ENCODE measurements at regions not wholly inside any gene's neighbourhood (a gene's known extent, or its start where the extent isn't known, plus 50 kb on each side); places are given as distances from the start of the nearest gene placed in this dataset.

DNA sequence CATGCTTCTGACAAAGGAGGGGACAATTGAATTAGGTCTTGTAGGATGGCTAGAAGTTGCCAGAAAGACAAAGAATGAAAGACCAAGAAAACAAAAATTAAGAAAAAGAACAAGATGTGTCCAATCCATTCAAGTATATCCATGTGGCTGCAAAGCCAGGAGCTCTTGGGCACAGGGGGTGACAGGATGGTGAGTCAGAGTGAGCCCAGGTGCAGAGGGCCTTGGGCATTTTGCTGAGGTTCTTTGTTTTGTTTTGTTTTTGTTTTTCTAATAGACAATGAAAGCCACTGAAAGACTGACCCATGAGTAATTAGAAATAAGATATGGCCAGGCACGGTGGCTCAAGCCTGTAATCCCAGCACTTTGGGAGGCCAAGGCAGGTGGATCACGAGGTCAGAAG, 104.6 kb upstream of the KLHL29 start:
- TF ChIP-seq, protein P1, sequence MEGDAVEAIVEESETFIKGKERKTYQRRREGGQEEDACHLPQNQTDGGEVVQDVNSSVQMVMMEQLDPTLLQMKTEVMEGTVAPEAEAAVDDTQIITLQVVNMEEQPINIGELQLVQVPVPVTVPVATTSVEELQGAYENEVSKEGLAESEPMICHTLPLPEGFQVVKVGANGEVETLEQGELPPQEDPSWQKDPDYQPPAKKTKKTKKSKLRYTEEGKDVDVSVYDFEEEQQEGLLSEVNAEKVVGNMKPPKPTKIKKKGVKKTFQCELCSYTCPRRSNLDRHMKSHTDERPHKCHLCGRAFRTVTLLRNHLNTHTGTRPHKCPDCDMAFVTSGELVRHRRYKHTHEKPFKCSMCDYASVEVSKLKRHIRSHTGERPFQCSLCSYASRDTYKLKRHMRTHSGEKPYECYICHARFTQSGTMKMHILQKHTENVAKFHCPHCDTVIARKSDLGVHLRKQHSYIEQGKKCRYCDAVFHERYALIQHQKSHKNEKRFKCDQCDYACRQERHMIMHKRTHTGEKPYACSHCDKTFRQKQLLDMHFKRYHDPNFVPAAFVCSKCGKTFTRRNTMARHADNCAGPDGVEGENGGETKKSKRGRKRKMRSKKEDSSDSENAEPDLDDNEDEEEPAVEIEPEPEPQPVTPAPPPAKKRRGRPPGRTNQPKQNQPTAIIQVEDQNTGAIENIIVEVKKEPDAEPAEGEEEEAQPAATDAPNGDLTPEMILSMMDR (IDR thresholded peaks at IDR 0.05) = no peak
- no peak for TF ChIP-seq POLR2A (IDR thresholded peaks at IDR 0.05)

Measured in testis (tissue), 2 donors.